Transverse colon (tissue), 3 donors: ENCODE measurements at regions not wholly inside any gene's neighbourhood (a gene's known extent, or its start where the extent isn't known, plus 50 kb on each side); places are given as distances from the start of the nearest gene placed in this dataset.

Source experiments
- POLR2A ChIP-seq: fragments of 450-650 bp; IDR thresholded peaks from one replicate; pipeline ENCODE4 v1.6.1; 2016; ENCODE audit warnings: antibody characterized with exemption, mild to moderate bottlenecking, moderate library complexity
- TF ChIP-seq, protein P1 (sequence below), 5 experiments: fragments of 200-600 bp in 3 of 5; fragments of 450-650 bp in 2 of 5; sonication (generic) in 3 of 5; IDR thresholded peaks; 1 replicate in 2 of 5; 2 replicates in 3 of 5; pipeline ENCODE4 v1.5.1; 2016 to 2017; ENCODE audit warnings: antibody characterized with exemption in 5 of 5, inconsistent platforms in 3 of 5, mild to moderate bottlenecking in 2 of 5, moderate library complexity in 1 of 5

GRCh38 chr20:48094196-48094749, 309.0 kb upstream of the SULF2 start:
- TF ChIP-seq, protein P1, sequence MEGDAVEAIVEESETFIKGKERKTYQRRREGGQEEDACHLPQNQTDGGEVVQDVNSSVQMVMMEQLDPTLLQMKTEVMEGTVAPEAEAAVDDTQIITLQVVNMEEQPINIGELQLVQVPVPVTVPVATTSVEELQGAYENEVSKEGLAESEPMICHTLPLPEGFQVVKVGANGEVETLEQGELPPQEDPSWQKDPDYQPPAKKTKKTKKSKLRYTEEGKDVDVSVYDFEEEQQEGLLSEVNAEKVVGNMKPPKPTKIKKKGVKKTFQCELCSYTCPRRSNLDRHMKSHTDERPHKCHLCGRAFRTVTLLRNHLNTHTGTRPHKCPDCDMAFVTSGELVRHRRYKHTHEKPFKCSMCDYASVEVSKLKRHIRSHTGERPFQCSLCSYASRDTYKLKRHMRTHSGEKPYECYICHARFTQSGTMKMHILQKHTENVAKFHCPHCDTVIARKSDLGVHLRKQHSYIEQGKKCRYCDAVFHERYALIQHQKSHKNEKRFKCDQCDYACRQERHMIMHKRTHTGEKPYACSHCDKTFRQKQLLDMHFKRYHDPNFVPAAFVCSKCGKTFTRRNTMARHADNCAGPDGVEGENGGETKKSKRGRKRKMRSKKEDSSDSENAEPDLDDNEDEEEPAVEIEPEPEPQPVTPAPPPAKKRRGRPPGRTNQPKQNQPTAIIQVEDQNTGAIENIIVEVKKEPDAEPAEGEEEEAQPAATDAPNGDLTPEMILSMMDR (IDR thresholded peaks at IDR 0.05) = no peak
- TF ChIP-seq POLR2A = no peak
